ENCODE measurements at regions not wholly inside any gene's neighbourhood (a gene's known extent, or its start where the extent isn't known, plus 50 kb on each side); places are given as distances from the start of the nearest gene placed in this dataset.

- no peak for DNase-seq (ENCODE audit: low spot score)
- Mint-ChIP-seq H3K4me1 (ENCODE audit: low read depth) (no peaks in the 10 kb centered on the region), H3K4me3 (ENCODE audit: unreplicated experiment) (no peak overlapping the region), H3K27me3 (ENCODE audit: low read depth) (no peaks in the 10 kb centered on the region), H3K9me3 (ENCODE audit: low read depth) (peaks cover 10% of the 10 kb centered on the region), H3K27ac (ENCODE audit: unreplicated experiment) (no peak overlapping the region), H3K36me3 (ENCODE audit: low read depth) (no peaks in the 10 kb centered on the region)
- TF ChIP-seq, protein P1, sequence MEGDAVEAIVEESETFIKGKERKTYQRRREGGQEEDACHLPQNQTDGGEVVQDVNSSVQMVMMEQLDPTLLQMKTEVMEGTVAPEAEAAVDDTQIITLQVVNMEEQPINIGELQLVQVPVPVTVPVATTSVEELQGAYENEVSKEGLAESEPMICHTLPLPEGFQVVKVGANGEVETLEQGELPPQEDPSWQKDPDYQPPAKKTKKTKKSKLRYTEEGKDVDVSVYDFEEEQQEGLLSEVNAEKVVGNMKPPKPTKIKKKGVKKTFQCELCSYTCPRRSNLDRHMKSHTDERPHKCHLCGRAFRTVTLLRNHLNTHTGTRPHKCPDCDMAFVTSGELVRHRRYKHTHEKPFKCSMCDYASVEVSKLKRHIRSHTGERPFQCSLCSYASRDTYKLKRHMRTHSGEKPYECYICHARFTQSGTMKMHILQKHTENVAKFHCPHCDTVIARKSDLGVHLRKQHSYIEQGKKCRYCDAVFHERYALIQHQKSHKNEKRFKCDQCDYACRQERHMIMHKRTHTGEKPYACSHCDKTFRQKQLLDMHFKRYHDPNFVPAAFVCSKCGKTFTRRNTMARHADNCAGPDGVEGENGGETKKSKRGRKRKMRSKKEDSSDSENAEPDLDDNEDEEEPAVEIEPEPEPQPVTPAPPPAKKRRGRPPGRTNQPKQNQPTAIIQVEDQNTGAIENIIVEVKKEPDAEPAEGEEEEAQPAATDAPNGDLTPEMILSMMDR (IDR thresholded peaks at IDR 0.05): no peak
Observed at GRCh38 chr3:15882577-15882976, 84.8 kb upstream of the ANKRD28 start.

- Mint-ChIP-seq H3K27ac (ENCODE audit: unreplicated experiment) (no peak overlapping the region), H3K9me3 (ENCODE audit: low read depth) (peaks cover 10% of the 10 kb centered on the region), H3K36me3 (ENCODE audit: low read depth) (no peaks in the 10 kb centered on the region), H3K27me3 (ENCODE audit: low read depth) (no peaks in the 10 kb centered on the region), H3K4me3 (ENCODE audit: unreplicated experiment) (no peak overlapping the region), H3K4me1 (ENCODE audit: low read depth) (no peaks in the 10 kb centered on the region)
- DNase-seq (ENCODE audit: low spot score): no peak
- TF ChIP-seq, protein P1 (IDR thresholded peaks at IDR 0.05): no peak
Observed at GRCh38 chr3:15884132-15884531, 86.4 kb upstream of the ANKRD28 start.

DNA sequence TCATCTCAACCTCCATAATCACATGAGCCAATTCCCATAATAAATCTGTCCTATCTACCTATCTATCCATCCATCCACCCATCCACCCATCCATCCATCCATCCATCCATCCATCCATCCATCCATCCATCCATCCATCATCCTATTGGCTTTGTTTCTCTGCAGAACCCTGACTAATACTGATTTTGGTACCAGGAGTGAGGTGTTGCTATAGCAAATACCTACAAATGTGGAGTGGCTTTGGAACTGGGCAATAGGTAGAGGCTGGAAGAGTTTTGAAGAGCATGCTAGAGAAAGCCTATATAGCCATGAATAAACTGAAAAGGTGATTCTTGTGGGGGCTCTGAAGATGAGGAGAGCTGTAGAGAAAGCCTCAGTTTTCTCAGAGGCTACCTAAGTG lies 88.7 kb upstream of the ANKRD28 start:
- no peaks in the 10 kb centered on the region for H3K4me1 Mint-ChIP-seq (ENCODE audit: low read depth)
- TF ChIP-seq, protein P1 (IDR thresholded peaks at IDR 0.05): no peak

DNA sequence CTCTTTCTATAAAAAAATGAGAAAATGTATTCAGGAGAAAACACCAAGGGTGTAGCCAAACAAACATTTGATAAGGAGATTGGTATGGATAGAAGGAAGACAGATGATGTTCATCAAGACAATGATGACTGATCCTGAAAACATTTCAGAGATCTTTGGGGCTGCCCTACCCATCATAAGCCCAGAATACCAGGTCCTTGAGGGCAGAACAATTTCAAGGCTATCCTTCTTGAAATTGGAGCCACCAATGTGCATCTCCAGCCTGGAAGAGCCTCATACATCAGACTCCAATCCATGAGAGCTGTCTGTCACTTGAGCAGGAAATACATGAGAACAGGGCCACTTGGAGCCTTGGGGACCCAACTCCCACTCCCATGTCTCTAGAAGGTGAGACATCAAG lies 89.5 kb upstream of the ANKRD28 start:
- Mint-ChIP-seq H3K9me3 (ENCODE audit: low read depth) (peaks cover 10% of the 10 kb centered on the region), H3K4me1 (ENCODE audit: low read depth) (no peaks in the 10 kb centered on the region), H3K4me3 (ENCODE audit: unreplicated experiment) (no peak overlapping the region), H3K27me3 (ENCODE audit: low read depth) (no peaks in the 10 kb centered on the region), H3K27ac (ENCODE audit: unreplicated experiment) (no peak overlapping the region), H3K36me3 (ENCODE audit: low read depth) (no peaks in the 10 kb centered on the region)
- TF ChIP-seq, protein P1 (IDR thresholded peaks at IDR 0.05): no peak
- DNase-seq (ENCODE audit: low spot score): no peak

More for the DNA sequence above, 88.7 kb upstream of the ANKRD28 start:
- H3K36me3 Mint-ChIP-seq (ENCODE audit: low read depth): no peaks in the 10 kb centered on the region
- H3K9me3 Mint-ChIP-seq (ENCODE audit: low read depth): peaks cover 10% of the 10 kb centered on the region
- H3K27me3 Mint-ChIP-seq (ENCODE audit: low read depth): no peaks in the 10 kb centered on the region
- no peak overlapping the region for H3K4me3 Mint-ChIP-seq (ENCODE audit: unreplicated experiment)
- no peak overlapping the region for H3K27ac Mint-ChIP-seq (ENCODE audit: unreplicated experiment)
- DNase-seq (ENCODE audit: low spot score): no peak

- TF ChIP-seq, protein P1 (IDR thresholded peaks at IDR 0.05): no peak
- Mint-ChIP-seq H3K27me3 (ENCODE audit: low read depth) (no peaks in the 10 kb centered on the region), H3K36me3 (ENCODE audit: low read depth) (no peaks in the 10 kb centered on the region), H3K27ac (ENCODE audit: unreplicated experiment) (no peak overlapping the region), H3K4me3 (ENCODE audit: unreplicated experiment) (no peak overlapping the region), H3K9me3 (ENCODE audit: low read depth) (peaks cover 10% of the 10 kb centered on the region), H3K4me1 (ENCODE audit: low read depth) (peaks cover 18% of the 10 kb centered on the region)
- no peak for DNase-seq (ENCODE audit: low spot score)
Observed at GRCh38 chr3:15889936-15890335, 92.2 kb upstream of the ANKRD28 start.

Data from chondrocyte (in vitro differentiated cells).